COLO668 (cell line): ENCODE measurements at regions not wholly inside any gene's neighbourhood (a gene's known extent, or its start where the extent isn't known, plus 50 kb on each side); places are given as distances from the start of the nearest gene placed in this dataset.

Experiments
- DNase-seq: peaks from one replicate; lab custom pipeline; 2025; ENCODE audit not compliant: unreplicated experiment; lab: John Stamatoyannopoulos, UW

DNA sequence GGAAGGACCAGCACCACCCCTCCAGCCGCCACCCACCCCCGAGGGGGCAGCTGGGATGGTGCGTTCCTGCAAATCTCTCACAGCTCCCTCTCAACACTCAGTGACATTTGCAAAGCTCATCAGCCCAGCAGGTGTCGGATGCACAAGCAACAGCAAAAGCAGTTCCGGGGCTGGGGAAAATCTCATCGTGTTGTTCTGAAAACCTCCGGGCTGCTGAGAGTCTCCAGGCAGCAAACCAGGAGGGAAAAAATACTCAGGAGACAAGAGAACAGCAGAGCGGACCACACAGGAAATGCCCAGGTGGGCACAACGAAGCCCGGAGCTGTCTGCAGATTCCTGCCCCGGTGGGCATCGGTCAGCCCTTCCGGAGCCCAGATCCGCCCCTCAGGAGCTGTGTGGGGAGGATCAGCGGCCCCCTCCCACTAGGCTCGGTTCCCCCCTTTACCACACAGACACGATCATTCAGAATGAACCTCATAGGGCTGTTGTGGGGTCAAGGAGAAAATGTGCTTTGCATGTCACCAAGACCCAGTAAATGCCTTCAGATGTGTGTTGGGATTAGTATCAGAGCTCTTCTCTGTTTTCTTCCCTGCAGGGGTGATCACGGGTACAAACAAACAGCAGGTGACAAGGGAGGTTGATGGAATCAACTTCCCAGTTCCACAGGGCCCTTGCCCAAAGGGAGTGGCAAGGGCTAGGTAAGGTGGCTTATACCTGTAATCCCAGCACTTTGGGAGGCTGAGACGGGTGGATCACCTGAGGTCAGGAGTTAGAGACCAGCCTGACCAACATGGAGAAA lies 127.0 kb upstream of the TIAM1 start:
- DNase-seq = no peak

DNA sequence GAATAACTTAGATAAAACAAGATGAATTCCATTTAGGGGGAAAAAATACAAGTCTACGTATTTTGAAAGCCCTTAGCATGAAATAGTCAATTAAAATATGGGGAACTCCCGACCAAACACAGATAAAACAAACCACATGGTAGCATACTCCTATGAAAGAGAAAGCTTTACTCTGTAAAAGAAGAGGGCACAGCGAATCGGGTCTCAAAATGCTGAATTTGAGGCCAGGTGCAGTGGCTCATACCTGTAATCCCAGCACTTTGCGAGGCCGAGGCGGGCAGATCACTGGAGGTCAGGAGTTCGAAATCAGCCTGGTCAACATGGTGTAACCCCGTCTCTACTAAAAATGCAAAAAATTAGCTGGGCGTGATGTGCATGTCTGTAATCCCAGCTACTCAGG lies 116.9 kb upstream of the TIAM1 start:
- DNase-seq = no peak

GRCh38 chr21:31459457-31459856 lies 115.4 kb upstream of the TIAM1 start:
- no peak for DNase-seq

GRCh38 chr21:31457675-31458074 lies 113.6 kb upstream of the TIAM1 start:
- DNase-seq = no peak

- DNase-seq = no peak
These were observed 112.1 kb upstream of the TIAM1 start for GRCh38 chr21:31456201-31456600.

DNA sequence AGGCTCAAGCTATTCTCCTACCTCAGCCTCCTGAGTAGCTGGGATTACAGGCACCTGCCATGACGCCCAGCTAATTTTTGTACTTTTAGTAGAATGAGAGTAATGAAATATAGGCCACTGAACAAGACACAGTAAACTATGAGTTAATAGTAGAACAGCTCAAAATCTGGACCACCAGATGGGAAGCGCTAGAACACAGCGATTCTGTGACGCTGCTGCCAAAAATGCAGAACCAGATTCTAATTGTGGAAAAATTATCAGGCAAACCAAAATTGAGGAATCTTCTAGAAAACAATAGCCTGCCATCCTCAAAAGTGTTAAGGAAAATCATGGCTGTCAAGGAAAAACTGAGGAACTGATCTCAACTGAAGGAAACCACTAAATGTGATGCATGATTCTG lies 111.4 kb upstream of the TIAM1 start:
- DNase-seq = no peak

DNA sequence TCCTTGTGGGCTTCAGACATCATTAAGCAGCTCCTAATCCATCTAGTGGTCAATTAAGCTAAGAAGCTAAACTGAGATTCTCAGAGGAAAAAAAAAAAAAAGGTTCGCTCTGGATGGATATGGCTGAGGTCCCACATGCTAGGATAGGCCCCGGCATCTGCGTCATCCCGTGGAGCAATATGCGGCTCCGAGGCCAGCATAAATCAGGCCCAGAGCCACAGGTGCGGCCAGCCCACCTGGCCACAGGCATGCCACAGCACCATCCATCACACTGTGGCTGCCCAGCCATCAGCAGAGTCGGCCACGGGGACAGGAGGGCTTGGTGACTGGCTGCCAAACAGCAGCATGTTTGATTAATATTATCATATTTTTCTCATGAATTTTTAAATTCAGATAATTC lies 106.9 kb upstream of the TIAM1 start:
- DNase-seq = no peak

GRCh38 chr21:31449921-31450535 lies 106.0 kb upstream of the TIAM1 start:
- DNase-seq = no peak

DNA sequence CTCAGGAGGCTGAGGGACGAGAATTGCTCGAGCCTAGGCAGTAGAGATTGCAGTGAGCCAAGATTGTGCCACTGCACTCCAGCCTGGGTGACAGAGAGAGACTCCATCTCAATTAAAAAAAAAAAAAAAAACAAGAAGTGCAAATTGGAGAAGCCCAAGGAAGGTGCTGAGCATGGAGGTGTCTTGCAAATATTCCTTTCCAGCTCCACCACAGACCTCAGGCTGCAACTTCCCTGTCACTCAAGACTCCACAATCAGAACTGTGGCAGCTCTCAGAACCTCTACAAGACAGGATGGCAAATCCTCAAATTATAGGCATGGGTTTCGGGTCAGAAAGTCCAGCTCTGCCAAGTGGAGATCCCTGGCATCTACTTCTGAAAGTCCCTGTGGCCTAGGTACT lies 104.4 kb upstream of the TIAM1 start:
- DNase-seq = no peak

- no peak for DNase-seq
These were observed 103.4 kb upstream of the TIAM1 start for GRCh38 chr21:31447505-31447904.

DNA sequence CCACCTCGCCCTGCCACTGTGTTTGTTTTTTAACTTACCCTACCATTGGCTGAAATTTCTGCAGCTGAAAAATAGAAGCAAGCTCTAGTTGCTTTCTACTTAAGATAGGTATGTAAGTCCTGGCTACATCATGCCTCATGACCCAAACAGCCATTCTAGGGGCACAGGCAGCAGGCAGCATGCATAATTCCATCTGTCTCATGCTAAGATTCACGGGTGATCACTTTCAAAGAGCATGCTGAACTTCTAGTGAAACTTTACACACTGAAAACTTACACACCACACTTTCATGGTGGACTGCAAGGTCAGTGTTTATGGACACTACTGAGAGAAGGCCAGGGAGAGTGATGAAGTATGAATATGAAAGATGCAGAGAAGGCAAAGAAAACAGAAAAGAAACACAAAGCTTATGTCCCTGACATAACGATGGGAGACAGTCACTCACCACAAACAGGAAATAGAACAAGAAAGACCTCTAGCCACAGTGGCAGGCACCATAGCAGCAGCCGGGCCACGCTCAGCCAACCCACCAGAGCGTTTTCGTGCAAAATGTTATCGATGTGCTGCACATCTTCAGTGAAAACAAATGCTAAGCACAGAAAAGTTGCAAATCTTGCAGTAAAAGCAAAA lies 102.3 kb upstream of the TIAM1 start:
- DNase-seq = no peak

GRCh38 chr21:31445137-31445536 lies 101.1 kb upstream of the TIAM1 start:
- DNase-seq = no peak

DNA sequence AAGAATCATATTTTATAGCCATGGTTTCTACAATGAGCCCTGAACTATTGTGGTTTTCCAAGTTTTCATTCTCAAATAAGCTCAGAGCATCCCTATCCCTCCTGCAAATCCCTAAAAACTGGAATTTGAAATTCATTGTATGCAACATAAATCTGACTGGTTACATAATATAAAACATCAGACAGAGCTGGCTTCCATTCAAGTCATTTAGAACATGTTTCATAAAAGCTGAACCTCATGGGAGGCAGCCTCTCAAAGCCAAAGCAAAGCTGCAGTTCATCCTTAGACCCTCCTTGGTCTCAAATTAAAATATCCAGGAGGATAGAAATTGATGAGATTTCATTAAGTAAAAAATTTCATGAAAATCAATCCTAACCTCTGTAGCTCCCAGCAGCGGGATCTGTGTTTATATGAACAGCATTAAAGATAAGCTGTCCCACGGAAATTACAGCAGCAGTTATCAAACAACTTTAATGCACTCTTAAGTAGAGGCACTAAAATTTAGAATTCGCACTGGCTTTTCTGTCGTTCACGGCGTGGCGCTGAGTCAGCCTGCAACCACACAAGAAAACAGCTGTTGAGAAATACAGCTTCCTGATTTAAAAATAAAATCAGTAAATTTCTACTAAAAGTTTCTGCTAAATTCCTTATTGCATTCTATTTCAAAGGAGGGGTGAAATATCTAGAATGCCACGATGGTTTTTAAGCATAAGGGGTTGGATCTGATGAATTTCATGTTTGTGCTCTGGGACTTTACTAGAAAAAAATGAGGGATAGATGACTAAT lies 99.9 kb upstream of the TIAM1 start:
- no peak for DNase-seq

DNA sequence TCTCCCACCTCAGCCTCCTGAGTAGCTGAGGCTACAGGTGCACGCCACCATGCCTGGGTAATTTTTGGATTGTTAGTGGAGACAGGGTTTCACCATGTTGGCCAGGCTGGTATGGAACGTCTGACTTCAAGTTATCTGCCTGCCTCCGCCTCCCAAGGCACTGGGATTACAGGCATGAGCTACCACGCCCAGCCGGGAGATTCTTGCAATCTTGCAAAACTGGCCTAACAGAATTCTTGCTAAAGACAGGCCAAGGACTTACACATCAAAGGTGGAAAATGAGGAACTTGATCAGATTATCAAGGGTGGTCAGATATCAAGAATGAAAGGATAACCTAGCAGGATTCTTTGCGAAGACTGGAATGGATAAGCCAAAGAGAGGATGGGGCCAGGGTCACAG lies 98.3 kb upstream of the TIAM1 start:
- no peak for DNase-seq

- DNase-seq = no peak
These were observed 85.4 kb upstream of the TIAM1 start for GRCh38 chr21:31429506-31429905.

- no peak for DNase-seq
These were observed 82.3 kb upstream of the TIAM1 start for GRCh38 chr21:31426235-31426797.

DNA sequence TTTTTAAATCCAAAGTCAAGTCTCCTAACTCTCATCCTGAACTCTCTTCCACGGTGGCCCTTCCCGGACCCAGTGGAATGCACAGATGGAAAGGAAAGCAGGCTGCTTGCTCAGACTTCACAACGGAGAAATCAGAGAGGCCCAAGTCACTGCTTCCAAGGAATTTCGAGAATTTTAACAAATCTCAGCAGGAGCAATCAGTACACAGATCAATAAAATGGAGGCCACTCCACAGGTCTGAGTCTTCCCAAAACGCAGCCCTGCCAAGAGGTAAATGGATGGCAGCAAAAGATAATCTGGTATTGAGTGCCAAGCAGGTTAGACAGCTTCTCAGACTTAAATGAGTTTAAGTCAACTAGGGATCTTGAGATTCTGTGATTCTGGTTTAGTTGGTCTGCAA lies 81.1 kb upstream of the TIAM1 start:
- no peak for DNase-seq

- DNase-seq = no peak
These were observed 80.0 kb upstream of the TIAM1 start for GRCh38 chr21:31424058-31424457.

- no peak for DNase-seq
These were observed 76.9 kb upstream of the TIAM1 start for GRCh38 chr21:31420988-31421387.

GRCh38 chr21:31420354-31420753 lies 76.3 kb upstream of the TIAM1 start:
- no peak for DNase-seq

DNA sequence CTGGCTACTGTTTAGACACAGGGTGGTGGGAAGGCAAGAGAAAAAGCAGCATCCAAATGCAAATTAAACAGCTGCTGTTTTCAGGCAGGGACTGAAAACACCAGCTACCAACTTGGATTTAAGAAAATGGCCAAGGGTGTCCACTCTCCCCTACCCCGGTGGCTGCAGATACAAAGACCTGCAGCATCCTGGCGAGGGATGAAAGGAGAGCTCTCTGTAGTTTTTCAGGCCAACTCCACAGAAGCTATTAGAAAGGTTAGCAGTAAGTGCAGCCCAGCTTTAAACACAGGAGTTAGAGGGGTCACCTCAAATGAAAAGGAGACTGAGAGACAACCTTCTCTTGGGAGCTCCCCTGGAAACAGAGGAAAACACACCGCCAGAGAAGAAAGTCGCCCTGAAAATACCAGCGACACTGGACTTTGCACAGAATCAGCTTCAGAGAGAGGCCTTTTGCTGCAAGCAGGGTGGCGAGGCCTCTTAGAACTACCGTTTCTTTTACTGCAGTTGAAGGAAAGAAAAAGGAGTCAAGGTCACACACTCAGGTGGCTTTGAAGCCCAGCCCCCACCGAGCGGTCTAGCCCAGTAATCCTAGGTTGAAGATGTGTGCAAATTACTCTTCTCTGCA lies 74.4 kb upstream of the TIAM1 start:
- DNase-seq = no peak
